Heart right ventricle (tissue), 16 donors: ENCODE measurements at regions not wholly inside any gene's neighbourhood (a gene's known extent, or its start where the extent isn't known, plus 50 kb on each side); places are given as distances from the start of the nearest gene placed in this dataset.
"Not testable (repeated sequence)": the region's sequence is repeated elsewhere in the genome, so short reads cannot be mapped to it uniquely, and the experiment has no call there.

Source experiments
- ATAC-seq, 8 donors: fragments of 200-7000 bp; cut with Tn5 transposase; one replicate each; pipeline ENCODE4 v1.9.1; 2020; ENCODE audit warnings: mild to moderate bottlenecking in 8 of 8, moderate library complexity in 8 of 8, moderate number of reproducible peaks in 1 of 8
- DNase-seq, 2 donors: peaks; one replicate each; pipeline ENCODE4 v3.0.0-alpha.2; 2020
- H3K27ac ChIP-seq, 10 donors: fragments of 200-600 bp; sonication (generic) in 2 of 10; one replicate each; pipeline versions ENCODE4 v1.5.0 to v1.8.0; 2020 to 2022; ENCODE audit warnings: mild to moderate bottlenecking in 3 of 10
- H3K27me3 ChIP-seq, 7 donors: fragments of 200-600 bp; one replicate each; pipeline ENCODE4 v1.8.0; 2021 to 2022; ENCODE audit warnings: mild to moderate bottlenecking in 2 of 7
- H3K36me3 ChIP-seq, 9 donors: fragments of 200-600 bp; sonication (generic) in 1 of 9; one replicate each; pipeline versions ENCODE4 v1.5.0 to v1.8.0; 2020 to 2022; ENCODE audit warnings: mild to moderate bottlenecking in 2 of 9
- H3K4me1 ChIP-seq, 9 donors: fragments of 200-600 bp; sonication (generic) in 1 of 9; one replicate each; pipeline versions ENCODE4 v1.5.0 to v1.8.0; 2020 to 2022; ENCODE audit warnings: mild to moderate bottlenecking in 4 of 9
- H3K4me3 ChIP-seq, 10 donors: fragments of 200-600 bp; sonication (generic) in 2 of 10; one replicate each; pipeline versions ENCODE4 v1.5.0 to v1.8.0; 2020 to 2022; ENCODE audit warnings: mild to moderate bottlenecking in 7 of 10, moderate library complexity in 2 of 10
- H3K9me3 ChIP-seq, 11 donors: fragments of 200-600 bp in 10 of 11; sonication (generic) in 2 of 11; one replicate each; pipeline versions ENCODE4 v1.5.0 to v1.8.0; 2013 to 2022; ENCODE audit warnings: mild to moderate bottlenecking in 2 of 11, control low read depth in 1 of 11, moderate library complexity in 1 of 11
- WGBS, 2 donors: extraction: QIAGEN DNeasy Blood & Tissue Kit; methylation state at CpG; one replicate each; pipeline ENCODE4 v1.1.7; 2013; ENCODE audit warnings: inconsistent platforms in 1 of 2; 5-methylcytosine and 5-hydroxymethylcytosine counted together
- intact Hi-C, 10 donors: fragments of 100-400 bp; cut with DNase I; formaldehyde crosslinking; loops; one replicate each; pipeline versions ENCODE4 v1.11.1 to v1.14.2; 2022
- TF ChIP-seq, protein P1 (sequence below), 9 donors: fragments of 200-600 bp; sonication (generic) in 2 of 9; IDR thresholded peaks; one replicate each; pipeline versions ENCODE4 v1.5.0 to v1.8.0; 2021 to 2022; ENCODE audit warnings: antibody characterized with exemption in 9 of 9, mild to moderate bottlenecking in 5 of 9, moderate library complexity in 1 of 9
- donor health status: Arrhythmogenic right ventricular cardiomyopathy.
- donor health status: ischemic (EF 13 %, LVEDD 7.1; RV severe dilation, severe dysfunction).
- donor health status: healthy with polysubstance abuse.
- donor health status: DM: no; HTN: yes; CAD: no.
- donor health status: DM: no; HTN: no; CAD: no.
- donor health status: ischemic (EF 25% LVEDD 6.9; RV normal size, moderate dysfunction).
- donor health status: ischemic (EF 25% LVEDD 5.7; RV mildly dilated, moderate dysfunction).
- donor health status: healthy.
- donor health status: DM: yes; HTN: yes; CAD: no.
- donor health status: Ischemic cardiomyopathy.
- donor health status: ischemic (EF 35%, LVEDD 5.7; RV mildly dilated, moderate dysfunction).
- donor health status: nonischemic (EF 11% LVEDD 7.7; RV severe dilation, severe dysfunction).
- donor health status: DM: yes; HTN: yes; CAD: no.
- donor health status: PGD.
- donor health status: ischemic (EF 29% LVEDD 5.4; RV normal size, mild dysfunction).
- donor health status: nonischemic (EF 23%, LVEDD 6.1; RV moderate dilation, normal function).

DNA sequence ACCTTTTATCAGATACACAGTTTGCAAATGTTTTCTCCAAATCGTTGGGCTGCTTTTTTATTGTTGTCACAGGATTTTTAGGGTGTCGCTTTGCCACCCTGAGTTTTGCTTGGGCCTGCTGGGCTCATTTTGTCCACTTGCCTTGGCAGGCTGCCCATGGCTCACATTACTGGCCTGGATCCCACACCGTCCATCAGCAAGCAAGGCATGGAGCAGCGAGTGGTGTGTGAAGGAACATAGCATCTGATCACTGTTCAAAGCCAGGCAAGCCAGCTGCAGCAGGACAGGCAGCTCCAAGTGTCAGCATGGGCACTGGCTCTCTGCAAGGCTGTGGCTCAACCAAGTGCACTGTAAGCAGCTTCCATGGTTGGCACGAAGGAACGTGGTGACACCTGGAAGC is 261.4 kb upstream of the TECRL start:
- H3K9me3 ChIP-seq: peaks cover 0 to 25% (median 0%) of the 10 kb centered on the region in 11 donors
- H3K27me3 ChIP-seq: no peaks in the 10 kb centered on the region
- H3K27ac ChIP-seq: no peak overlapping the region
- intact Hi-C loops: no loop called here
- WGBS, 2 donors: 78 to 84% methylated on average over 6 of the region's 6 CpGs
- no peaks in the 10 kb centered on the region for H3K36me3 ChIP-seq
- TF ChIP-seq, protein P1, sequence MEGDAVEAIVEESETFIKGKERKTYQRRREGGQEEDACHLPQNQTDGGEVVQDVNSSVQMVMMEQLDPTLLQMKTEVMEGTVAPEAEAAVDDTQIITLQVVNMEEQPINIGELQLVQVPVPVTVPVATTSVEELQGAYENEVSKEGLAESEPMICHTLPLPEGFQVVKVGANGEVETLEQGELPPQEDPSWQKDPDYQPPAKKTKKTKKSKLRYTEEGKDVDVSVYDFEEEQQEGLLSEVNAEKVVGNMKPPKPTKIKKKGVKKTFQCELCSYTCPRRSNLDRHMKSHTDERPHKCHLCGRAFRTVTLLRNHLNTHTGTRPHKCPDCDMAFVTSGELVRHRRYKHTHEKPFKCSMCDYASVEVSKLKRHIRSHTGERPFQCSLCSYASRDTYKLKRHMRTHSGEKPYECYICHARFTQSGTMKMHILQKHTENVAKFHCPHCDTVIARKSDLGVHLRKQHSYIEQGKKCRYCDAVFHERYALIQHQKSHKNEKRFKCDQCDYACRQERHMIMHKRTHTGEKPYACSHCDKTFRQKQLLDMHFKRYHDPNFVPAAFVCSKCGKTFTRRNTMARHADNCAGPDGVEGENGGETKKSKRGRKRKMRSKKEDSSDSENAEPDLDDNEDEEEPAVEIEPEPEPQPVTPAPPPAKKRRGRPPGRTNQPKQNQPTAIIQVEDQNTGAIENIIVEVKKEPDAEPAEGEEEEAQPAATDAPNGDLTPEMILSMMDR (IDR thresholded peaks at IDR 0.05): no peak
- ATAC-seq: no peak
- DNase-seq: no peak
- H3K4me3 ChIP-seq: no peak overlapping the region
- no peaks in the 10 kb centered on the region for H3K4me1 ChIP-seq

DNA sequence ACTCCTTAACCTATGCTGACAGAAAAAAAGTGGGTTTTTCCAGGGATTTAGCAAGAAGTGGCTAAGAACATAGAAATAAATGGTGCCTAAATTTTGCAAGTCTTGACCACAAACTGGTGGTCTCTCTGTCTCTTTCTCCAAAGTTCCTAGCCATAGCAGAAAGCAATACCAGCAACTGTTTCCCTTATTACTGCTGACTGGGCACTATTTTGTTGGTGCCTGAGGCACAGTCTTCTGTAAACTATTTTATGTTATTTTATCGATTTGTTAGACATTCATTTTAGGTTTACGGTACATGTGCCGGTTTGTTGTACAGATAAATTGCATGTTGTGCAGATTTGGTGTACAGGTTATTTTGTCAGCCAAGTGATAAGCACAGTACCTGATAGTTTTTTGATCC is 234.6 kb upstream of the TECRL start:
- peaks cover 0 to 4% (median 0%) of the 10 kb centered on the region in 11 donors for H3K9me3 ChIP-seq
- no peak for DNase-seq
- no peak for ATAC-seq
- H3K27me3 ChIP-seq: no peaks in the 10 kb centered on the region
- no peaks in the 10 kb centered on the region for H3K36me3 ChIP-seq
- H3K4me1 ChIP-seq: no peaks in the 10 kb centered on the region
- 97 to 98% methylated on average over 3 of the region's 3 CpGs for WGBS, 2 donors
- intact Hi-C loops: no loop called here
- H3K27ac ChIP-seq: no peak overlapping the region
- TF ChIP-seq, protein P1 (IDR thresholded peaks at IDR 0.05): no peak
- no peak overlapping the region for H3K4me3 ChIP-seq

DNA sequence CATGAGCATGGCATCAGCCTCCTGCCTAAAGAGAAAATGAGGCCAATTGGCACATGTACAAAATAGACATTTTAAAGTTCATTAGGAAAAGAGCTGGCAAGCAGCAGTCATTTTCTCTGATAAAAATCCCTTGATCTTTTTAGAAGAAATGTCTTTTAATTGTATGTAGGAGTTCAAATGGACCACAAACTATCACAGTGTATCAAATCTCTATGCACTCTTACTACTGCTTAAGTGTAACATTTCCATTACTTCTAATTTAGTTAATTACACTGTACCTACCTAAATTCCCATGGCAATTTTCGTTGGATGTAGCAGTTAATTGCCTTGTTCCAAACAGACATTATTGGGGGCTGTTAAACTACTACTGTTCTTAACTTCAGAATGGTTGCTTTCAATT is 233.7 kb upstream of the TECRL start:
- Histone ChIP-seq H3K9me3 (peaks cover 0 to 4% (median 0%) of the 10 kb centered on the region in 11 donors), H3K27ac (no peak overlapping the region), H3K4me3 (no peak overlapping the region), H3K36me3 (no peaks in the 10 kb centered on the region), H3K4me1 (no peaks in the 10 kb centered on the region), H3K27me3 (no peaks in the 10 kb centered on the region)
- intact Hi-C loops: no loop called here
- 42 to 44% methylated on average over 1 of the region's 1 CpG for WGBS, 2 donors
- DNase-seq: no peak
- TF ChIP-seq, protein P1 (IDR thresholded peaks at IDR 0.05): no peak
- ATAC-seq: no peak

DNA sequence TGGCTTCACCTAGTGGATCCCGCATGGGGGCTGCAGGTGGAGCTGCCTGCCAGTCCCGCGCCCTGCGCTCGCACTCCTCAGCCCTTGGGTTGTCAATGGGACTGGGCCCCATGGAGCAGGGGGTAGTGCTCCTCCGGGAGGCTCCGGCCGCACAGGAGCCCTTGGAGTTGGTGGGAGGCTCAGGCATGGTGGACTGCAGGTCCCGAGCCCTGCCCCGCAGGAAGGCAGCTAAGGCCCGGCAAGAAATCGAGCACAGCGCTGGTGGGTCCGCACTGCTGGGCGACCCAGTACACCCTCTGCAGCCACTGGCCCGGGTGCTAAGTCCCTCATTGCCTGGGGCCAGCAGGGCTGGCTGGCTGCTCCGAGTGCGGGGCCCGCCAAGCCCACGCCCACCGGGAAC is 231.2 kb upstream of the TECRL start:
- H3K9me3 ChIP-seq, DNase-seq, H3K27ac ChIP-seq, H3K36me3 ChIP-seq, H3K4me3 ChIP-seq, ATAC-seq, H3K27me3 ChIP-seq, intact Hi-C loops, H3K4me1 ChIP-seq: not testable (repeated sequence)
- WGBS, 2 donors: 95 to 97% methylated on average over 21 of the region's 21 CpGs

DNA sequence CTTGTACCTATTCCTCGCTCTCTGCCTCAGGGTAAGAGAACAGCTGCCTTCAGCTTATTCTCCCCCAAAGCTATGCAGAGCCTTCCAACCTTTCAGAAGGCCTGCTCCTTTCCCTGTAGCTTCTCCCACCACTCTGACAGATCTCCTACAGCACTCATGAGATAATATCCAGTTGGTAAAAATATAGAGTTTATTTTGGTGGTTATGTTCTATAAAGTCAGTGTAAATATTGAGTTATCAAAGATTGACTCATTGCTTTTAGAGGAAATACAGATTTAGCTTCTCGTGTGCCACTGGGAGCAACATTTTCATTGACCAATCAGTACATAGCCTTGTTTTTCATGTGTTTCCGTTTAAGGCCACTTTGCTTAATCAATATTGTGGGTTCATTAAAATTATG is 216.2 kb upstream of the TECRL start:
- Histone ChIP-seq H3K36me3 (no peaks in the 10 kb centered on the region), H3K4me3 (no peak overlapping the region), H3K4me1 (no peaks in the 10 kb centered on the region), H3K27ac (no peak overlapping the region), H3K9me3 (no peaks in the 10 kb centered on the region), H3K27me3 (no peaks in the 10 kb centered on the region)
- intact Hi-C loops: no loop called here
- ATAC-seq (no peak), DNase-seq (no peak)
- 72 to 81% methylated on average over 3 of the region's 3 CpGs for WGBS, 2 donors
- TF ChIP-seq, protein P1 (IDR thresholded peaks at IDR 0.05): no peak
